GM23248 (cell line): ENCODE measurements at regions not wholly inside any gene's neighbourhood (a gene's known extent, or its start where the extent isn't known, plus 50 kb on each side); places are given as distances from the start of the nearest gene placed in this dataset.

Experiments used
- DNase-seq: peaks from one replicate; pipeline ENCODE4 v3.0.0-alpha.2; 2015
- H2AFZ ChIP-seq: fragments of 200-600 bp; sonication (generic); 2 replicates; pipeline ENCODE4 v1.6.1; 2016; ENCODE audit warnings: antibody characterized with exemption
- H3F3A ChIP-seq: fragments of 200-600 bp; sonication (generic); 2 replicates; pipeline ENCODE4 v1.6.1; 2016; ENCODE audit warnings: mild to moderate bottlenecking, antibody characterized with exemption, mixed run types; ENCODE audit not compliant: insufficient read depth
- H3K27ac ChIP-seq: fragments of 200-600 bp; sonication (generic); 2 replicates; pipeline ENCODE4 v1.5.1; 2016; ENCODE audit warnings: mild to moderate bottlenecking
- H3K27me3 ChIP-seq: fragments of 200-600 bp; sonication (generic); replicated peaks from 2 replicates; pipeline ENCODE4 v1.6.1; 2016; ENCODE audit warnings: mild to moderate bottlenecking; ENCODE audit not compliant: insufficient read depth
- H3K36me3 ChIP-seq: fragments of 200-600 bp; sonication (generic); 2 replicates; pipeline ENCODE4 v1.6.1; 2016; ENCODE audit warnings: low read depth, mild to moderate bottlenecking
- H3K4me1 ChIP-seq: fragments of 200-600 bp; sonication (generic); 2 replicates; pipeline ENCODE4 v1.6.1; 2016; ENCODE audit warnings: mild to moderate bottlenecking; ENCODE audit not compliant: insufficient read depth
- H3K4me2 ChIP-seq: fragments of 200-600 bp; sonication (generic); one replicate; pipeline ENCODE4 v1.6.1; 2016; ENCODE audit warnings: mild to moderate bottlenecking; ENCODE audit not compliant: unreplicated experiment
- H3K4me3 ChIP-seq: fragments of 200-600 bp; sonication (generic); 2 replicates; pipeline ENCODE4 v1.5.1; 2016; ENCODE audit warnings: mild to moderate bottlenecking
- H3K79me2 ChIP-seq: fragments of 200-600 bp; sonication (generic); 2 replicates; pipeline ENCODE4 v1.6.1; 2016; ENCODE audit warnings: mild to moderate bottlenecking; ENCODE audit not compliant: insufficient read depth
- H3K9ac ChIP-seq: fragments of 200-600 bp; sonication (generic); 2 replicates; pipeline ENCODE4 v1.6.1; 2016; ENCODE audit warnings: mild to moderate bottlenecking
- H3K9me2 ChIP-seq: fragments of 200-600 bp; sonication (generic); 2 replicates; pipeline ENCODE4 v1.6.1; 2016; ENCODE audit warnings: mixed run types, mild to moderate bottlenecking, moderate library complexity; ENCODE audit not compliant: insufficient read depth
- H3K9me3 ChIP-seq: fragments of 200-600 bp; sonication (generic); one replicate; pipeline ENCODE4 v1.6.1; 2017; ENCODE audit warnings: low read depth
- H4K20me1 ChIP-seq: fragments of 200-600 bp; sonication (generic); 2 replicates; pipeline ENCODE4 v1.6.0; 2016; ENCODE audit not compliant: insufficient read depth
- EZH2 ChIP-seq: fragments of 200-600 bp; sonication (generic); IDR thresholded peaks from 2 replicates; pipeline ENCODE4 v1.6.1; 2018; ENCODE audit warnings: antibody characterized with exemption, mild to moderate bottlenecking; ENCODE audit not compliant: insufficient read depth, poor library complexity, severe bottlenecking
- EZH2phosphoT487 ChIP-seq: fragments of 200-600 bp; sonication (generic); IDR thresholded peaks from 2 replicates; pipeline ENCODE4 v1.6.1; 2018; ENCODE audit warnings: antibody characterized with exemption, moderate library complexity, mild to moderate bottlenecking, low read depth; ENCODE audit not compliant: insufficient read depth
- WGBS, 2 experiments: methylation state at CpG; one replicate each; pipeline ENCODE4 v1.1.6; 2015 to 2017; ENCODE audit warnings: low lambda C conversion rate in 2 of 2, low coverage in 1 of 2; ENCODE audit errors: missing lambda C conversion rate in 2 of 2; 5-methylcytosine and 5-hydroxymethylcytosine counted together
- in situ Hi-C: fragments of 300-500 bp; cut with MboI; formaldehyde crosslinking; loops from 2 replicates; pipeline ENCODE4 v1.15.0; 2020

- Histone ChIP-seq H2AFZ (no peak overlapping the region), H3K79me2 (no peaks in the 10 kb centered on the region), H4K20me1 (no peaks in the 10 kb centered on the region), H3K4me1 (no peaks in the 10 kb centered on the region), H3K36me3 (no peaks in the 10 kb centered on the region), H3K4me3 (no peak overlapping the region), H3F3A (no peaks in the 10 kb centered on the region), H3K27me3 (no peaks in the 10 kb centered on the region), H3K27ac (no peak overlapping the region), H3K9me3 (no peaks in the 10 kb centered on the region), H3K9me2 (no peaks in the 10 kb centered on the region), H3K4me2 (no peak overlapping the region), H3K9ac (no peak overlapping the region)
- 28 to 35% methylated on average over 5 of the region's 5 CpGs for WGBS, 2 experiments
- no peak for DNase-seq
- in situ Hi-C loops: no loop called here
- no peak for TF ChIP-seq EZH2
- no peak for TF ChIP-seq EZH2phosphoT487
Measured at GRCh38 chr13:59247171-59247570, 916.6 kb downstream of the DIAPH3 start.

GRCh38 chr13:59250336-59251189, 913.2 kb downstream of the DIAPH3 start:
- Histone ChIP-seq H3K4me3 (no peak overlapping the region), H3K9ac (no peak overlapping the region), H3F3A (no peaks in the 10 kb centered on the region), H4K20me1 (no peaks in the 10 kb centered on the region), H3K4me1 (no peaks in the 10 kb centered on the region), H3K36me3 (no peaks in the 10 kb centered on the region), H3K9me2 (no peaks in the 10 kb centered on the region), H3K27me3 (no peaks in the 10 kb centered on the region), H3K27ac (no peak overlapping the region), H3K4me2 (no peak overlapping the region), H3K79me2 (no peaks in the 10 kb centered on the region), H2AFZ (no peak overlapping the region), H3K9me3 (no peaks in the 10 kb centered on the region)
- TF ChIP-seq EZH2phosphoT487 (no peak), EZH2 (no peak)
- DNase-seq: no peak
- in situ Hi-C loops: no loop called here
- 18 to 22% methylated on average over 5 of the region's 5 CpGs for WGBS, 2 experiments

GRCh38 chr13:59259165-59260000, 904.3 kb downstream of the DIAPH3 start:
- Histone ChIP-seq H3F3A (no peaks in the 10 kb centered on the region), H3K9me3 (no peaks in the 10 kb centered on the region), H4K20me1 (no peaks in the 10 kb centered on the region), H3K79me2 (no peaks in the 10 kb centered on the region), H3K36me3 (no peaks in the 10 kb centered on the region), H3K4me1 (no peaks in the 10 kb centered on the region), H3K27me3 (no peaks in the 10 kb centered on the region), H3K27ac (no peak overlapping the region), H2AFZ (no peak overlapping the region), H3K4me3 (no peak overlapping the region), H3K4me2 (no peak overlapping the region), H3K9me2 (no peaks in the 10 kb centered on the region), H3K9ac (no peak overlapping the region)
- TF ChIP-seq EZH2: no peak
- no peak for TF ChIP-seq EZH2phosphoT487
- in situ Hi-C loops: no loop called here
- no peak for DNase-seq
- WGBS, 2 experiments: 18 to 24% methylated on average over 9 of the region's 9 CpGs

GRCh38 chr13:59261928-59262488, 901.7 kb downstream of the DIAPH3 start:
- Histone ChIP-seq H2AFZ (no peak overlapping the region), H3K27me3 (no peaks in the 10 kb centered on the region), H3K4me1 (no peaks in the 10 kb centered on the region), H3F3A (no peaks in the 10 kb centered on the region), H3K4me3 (no peak overlapping the region), H3K36me3 (no peaks in the 10 kb centered on the region), H4K20me1 (no peaks in the 10 kb centered on the region), H3K27ac (no peak overlapping the region), H3K9me3 (no peaks in the 10 kb centered on the region), H3K4me2 (no peak overlapping the region), H3K9me2 (no peaks in the 10 kb centered on the region), H3K79me2 (no peaks in the 10 kb centered on the region), H3K9ac (no peak overlapping the region)
- in situ Hi-C loops: no loop called here
- DNase-seq: no peak
- 28 to 34% methylated on average over 4 of the region's 4 CpGs for WGBS, 2 experiments
- TF ChIP-seq EZH2phosphoT487 (no peak), EZH2 (no peak)
